ENCODE measurements at regions not wholly inside any gene's neighbourhood (a gene's known extent, or its start where the extent isn't known, plus 50 kb on each side); places are given as distances from the start of the nearest gene placed in this dataset.

DNA sequence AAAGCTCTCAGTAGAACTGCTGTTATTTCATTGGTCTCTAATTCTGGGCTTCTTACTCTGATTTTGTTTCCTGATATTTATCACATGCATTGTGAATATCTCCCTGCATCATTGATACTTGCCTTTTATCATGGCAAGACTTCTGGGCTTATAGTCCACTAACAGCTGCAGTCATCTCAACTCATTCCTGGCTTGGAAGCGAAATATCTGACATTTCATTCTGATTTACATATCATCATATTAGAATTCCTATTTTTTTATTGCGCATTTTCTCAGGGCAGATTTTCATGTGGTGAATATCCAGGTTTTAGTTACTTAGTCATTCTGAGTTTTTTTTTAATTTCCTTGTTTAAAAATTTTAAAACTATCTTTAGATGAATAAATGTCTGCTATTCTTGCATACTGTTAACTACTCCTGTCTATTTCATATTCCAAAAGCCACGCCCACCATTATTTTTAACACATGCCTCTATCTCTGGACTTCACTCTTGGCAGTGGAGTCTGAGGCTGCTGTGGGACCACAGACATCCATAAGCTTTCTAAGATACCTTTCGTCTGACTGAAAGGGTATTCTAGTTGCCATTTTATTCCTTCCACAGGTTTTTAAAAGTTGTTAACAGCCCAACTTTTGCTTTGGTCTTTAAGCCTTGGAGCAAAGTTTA lies 164.5 kb downstream of the IRS1 start:
- no peak for TF ChIP-seq POLR2AphosphoS5 (IDR thresholded peaks at IDR 0.05)
- no peak for TF ChIP-seq EP300 (IDR thresholded peaks at IDR 0.05)
- TF ChIP-seq, protein P1, sequence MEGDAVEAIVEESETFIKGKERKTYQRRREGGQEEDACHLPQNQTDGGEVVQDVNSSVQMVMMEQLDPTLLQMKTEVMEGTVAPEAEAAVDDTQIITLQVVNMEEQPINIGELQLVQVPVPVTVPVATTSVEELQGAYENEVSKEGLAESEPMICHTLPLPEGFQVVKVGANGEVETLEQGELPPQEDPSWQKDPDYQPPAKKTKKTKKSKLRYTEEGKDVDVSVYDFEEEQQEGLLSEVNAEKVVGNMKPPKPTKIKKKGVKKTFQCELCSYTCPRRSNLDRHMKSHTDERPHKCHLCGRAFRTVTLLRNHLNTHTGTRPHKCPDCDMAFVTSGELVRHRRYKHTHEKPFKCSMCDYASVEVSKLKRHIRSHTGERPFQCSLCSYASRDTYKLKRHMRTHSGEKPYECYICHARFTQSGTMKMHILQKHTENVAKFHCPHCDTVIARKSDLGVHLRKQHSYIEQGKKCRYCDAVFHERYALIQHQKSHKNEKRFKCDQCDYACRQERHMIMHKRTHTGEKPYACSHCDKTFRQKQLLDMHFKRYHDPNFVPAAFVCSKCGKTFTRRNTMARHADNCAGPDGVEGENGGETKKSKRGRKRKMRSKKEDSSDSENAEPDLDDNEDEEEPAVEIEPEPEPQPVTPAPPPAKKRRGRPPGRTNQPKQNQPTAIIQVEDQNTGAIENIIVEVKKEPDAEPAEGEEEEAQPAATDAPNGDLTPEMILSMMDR (IDR thresholded peaks at IDR 0.05) = no peak
- no peak for TF ChIP-seq POLR2A (IDR thresholded peaks at IDR 0.05)
- H3K4me3 ChIP-seq = no peak overlapping the region
- no peaks in the 10 kb centered on the region for H3K4me1 ChIP-seq
- H3K27me3 ChIP-seq = no peaks in the 10 kb centered on the region
- no peaks in the 10 kb centered on the region for H3K36me3 ChIP-seq
- H3K9me3 ChIP-seq = no peaks in the 10 kb centered on the region
- H3K27ac ChIP-seq = no peak overlapping the region
- DNase-seq (ENCODE audit: low spot score in 2 of 2) = no peak
- WGBS = 89% methylated on average over 4 of the region's 4 CpGs

DNA sequence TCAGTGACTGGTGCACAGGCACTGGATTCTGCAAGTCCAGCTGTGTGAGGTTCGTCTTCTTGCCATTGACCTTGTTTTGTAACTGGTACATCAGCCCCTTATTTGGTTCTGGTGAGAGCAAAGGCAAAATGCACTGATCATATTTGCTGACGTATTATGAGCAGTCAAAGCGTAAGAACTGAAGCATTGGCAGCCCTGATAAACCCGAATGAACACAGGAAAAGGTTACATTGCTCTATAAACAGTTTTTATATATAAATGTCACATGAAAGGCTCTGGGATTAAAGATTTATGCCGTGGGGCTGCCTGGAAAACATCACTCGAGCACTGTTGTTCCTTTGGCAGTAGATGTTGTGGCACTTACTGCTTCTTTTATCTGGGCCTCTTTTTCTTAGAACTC lies 167.9 kb downstream of the IRS1 start:
- TF ChIP-seq EP300 (IDR thresholded peaks at IDR 0.05) (peak; percentile 38), POLR2AphosphoS5 (IDR thresholded peaks at IDR 0.05) (no peak)
- H3K27ac ChIP-seq = peak overlapping the region; percentile 21
- no peaks in the 10 kb centered on the region for H3K4me1 ChIP-seq

DNA sequence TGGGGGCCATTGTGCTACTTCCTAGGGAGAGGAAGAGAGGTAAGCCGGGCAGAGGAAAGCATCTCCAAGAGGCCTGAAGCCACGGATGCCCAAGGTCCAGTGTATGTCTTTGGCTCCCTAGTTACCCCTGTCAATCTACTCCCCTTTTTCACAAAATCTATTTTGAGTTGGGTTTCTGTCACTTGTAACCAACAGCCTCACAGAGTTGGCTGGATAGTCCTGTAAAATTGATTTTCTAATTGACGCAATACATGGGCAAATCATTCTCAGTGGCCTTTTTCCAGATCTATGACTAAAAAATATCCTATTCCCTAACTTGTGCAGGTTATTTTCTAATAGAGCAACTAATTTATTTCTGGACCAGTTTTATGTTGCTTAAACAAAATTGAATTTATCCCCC lies 168.4 kb downstream of the IRS1 start:
- Histone ChIP-seq H3K4me3 (no peak overlapping the region), H3K36me3 (no peaks in the 10 kb centered on the region), H3K4me1 (no peaks in the 10 kb centered on the region), H3K27me3 (no peaks in the 10 kb centered on the region), H3K27ac (peak overlapping the region; percentile 21), H3K9me3 (no peaks in the 10 kb centered on the region)
- TF ChIP-seq EP300 (IDR thresholded peaks at IDR 0.05) = no peak
- TF ChIP-seq, protein P1 (IDR thresholded peaks at IDR 0.05) = no peak
- TF ChIP-seq POLR2A (IDR thresholded peaks at IDR 0.05) = no peak
- no peak for TF ChIP-seq POLR2AphosphoS5 (IDR thresholded peaks at IDR 0.05)
- WGBS = 98% methylated on average over 3 of the region's 3 CpGs
- DNase-seq (ENCODE audit: low spot score in 2 of 2) = no peak

More for the DNA sequence above, 167.9 kb downstream of the IRS1 start:
- Histone ChIP-seq H3K27me3 (no peaks in the 10 kb centered on the region), H3K36me3 (no peaks in the 10 kb centered on the region), H3K4me3 (no peak overlapping the region), H3K9me3 (no peaks in the 10 kb centered on the region)
- DNase-seq (ENCODE audit: low spot score in 2 of 2) = no peak
- WGBS = 46% methylated on average over 6 of the region's 6 CpGs

DNA sequence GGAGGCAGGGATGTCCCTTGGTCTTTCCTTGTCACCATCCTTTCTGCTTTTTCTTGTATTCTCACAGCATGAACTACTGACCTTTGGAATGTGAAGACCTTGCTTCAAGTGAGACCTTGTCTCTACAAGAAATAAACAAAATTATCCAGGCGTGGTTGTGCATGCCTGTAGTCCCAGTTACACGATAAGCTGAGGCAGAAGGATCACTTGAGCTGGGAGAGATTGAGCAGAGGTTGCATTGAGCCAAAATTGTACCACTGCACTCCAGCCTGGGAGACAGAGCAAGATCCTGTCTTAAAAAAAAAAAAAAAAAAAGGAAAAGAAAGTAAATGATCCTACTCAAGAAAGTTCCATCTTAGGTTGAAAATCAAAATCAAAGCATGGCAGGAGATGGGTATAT lies 173.7 kb downstream of the IRS1 start:
- H3K27me3 ChIP-seq = no peaks in the 10 kb centered on the region
- no peak overlapping the region for H3K27ac ChIP-seq
- TF ChIP-seq POLR2AphosphoS5 (IDR thresholded peaks at IDR 0.05) (no peak), EP300 (IDR thresholded peaks at IDR 0.05) (no peak), POLR2A (IDR thresholded peaks at IDR 0.05) (no peak)
- TF ChIP-seq, protein P1 (IDR thresholded peaks at IDR 0.05) = no peak
- H3K4me3 ChIP-seq = no peak overlapping the region
- no peaks in the 10 kb centered on the region for H3K36me3 ChIP-seq
- H3K4me1 ChIP-seq = no peaks in the 10 kb centered on the region
- no peaks in the 10 kb centered on the region for H3K9me3 ChIP-seq
- no peak for DNase-seq (ENCODE audit: low spot score in 2 of 2)
- WGBS = 72% methylated on average over 2 of the region's 2 CpGs

DNA sequence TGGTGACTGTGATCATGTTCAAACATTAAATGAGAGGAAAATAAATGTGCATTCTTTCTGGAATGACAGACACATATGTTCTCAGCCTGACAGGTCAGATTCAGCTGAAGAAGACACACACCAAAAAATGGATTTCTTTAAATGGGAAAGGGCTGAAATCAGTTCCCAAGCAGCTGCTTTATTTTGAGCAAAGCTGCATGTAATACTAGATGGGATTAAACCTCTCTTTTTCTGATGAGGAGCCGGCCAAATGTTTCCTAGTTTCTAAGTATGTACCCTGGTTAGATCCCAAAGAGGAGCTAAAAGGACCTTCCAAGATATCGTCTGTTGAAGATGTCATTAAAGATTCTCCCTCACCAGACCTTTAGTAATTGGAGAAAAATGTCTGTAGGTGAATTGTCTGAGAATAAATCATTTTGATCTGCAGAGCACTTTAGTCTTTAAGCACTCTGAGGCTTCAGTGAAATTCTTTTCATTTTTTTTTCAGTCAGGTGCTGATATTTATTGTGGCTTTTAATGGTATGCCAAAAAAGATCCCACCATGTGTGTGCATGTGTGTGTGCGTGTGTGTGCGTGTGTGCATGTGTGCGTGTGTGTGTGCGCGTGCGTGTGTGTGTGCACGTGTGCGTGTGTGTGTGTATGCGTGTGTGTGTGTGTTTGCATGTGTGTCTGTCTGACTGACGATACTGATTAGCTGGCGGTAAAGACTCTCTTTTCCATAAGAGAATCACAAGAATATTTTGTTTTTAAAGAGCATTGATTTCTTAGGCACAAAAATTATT lies 175.8 kb downstream of the IRS1 start:
- Histone ChIP-seq H3K9me3 (no peaks in the 10 kb centered on the region), H3K27me3 (no peaks in the 10 kb centered on the region), H3K36me3 (no peaks in the 10 kb centered on the region), H3K4me1 (no peaks in the 10 kb centered on the region), H3K27ac (no peak overlapping the region), H3K4me3 (no peak overlapping the region)
- no peak for DNase-seq (ENCODE audit: low spot score in 2 of 2)
- 84% methylated on average over 13 of the region's 13 CpGs for WGBS
- TF ChIP-seq EP300 (IDR thresholded peaks at IDR 0.05) (no peak), POLR2A (IDR thresholded peaks at IDR 0.05) (no peak), POLR2AphosphoS5 (IDR thresholded peaks at IDR 0.05) (no peak)
- TF ChIP-seq, protein P1 (IDR thresholded peaks at IDR 0.05) = no peak
